HCT116 (cell line): ENCODE measurements at regions not wholly inside any gene's neighbourhood (a gene's known extent, or its start where the extent isn't known, plus 50 kb on each side); places are given as distances from the start of the nearest gene placed in this dataset.
"Not testable (repeated sequence)": the region's sequence is repeated elsewhere in the genome, so short reads cannot be mapped to it uniquely, and the experiment has no call there.

Experiments
- ATAC-seq: fragments of 200-7000 bp; cut with Tn5 transposase; 2 replicates; pipeline ENCODE4 v1.9.1; 2020; ENCODE audit warnings: mild to moderate bottlenecking, moderate library complexity
- BruUV-seq: library from RNA; stranded (reverse); fragments of 400-500 nt; replicated peaks from 2 replicates; lab custom pipeline; 2021; lab: Mats Ljungman, UMichigan
- CTCF ChIA-PET: fragments of 300-600 bp; sonication (Branson Sonifier 250); formaldehyde crosslinking; loops from one replicate; lab custom pipeline; 2021; ENCODE audit warnings: antibody characterized with exemption; lab: Charles Lee
- POLR2A ChIA-PET: fragments of 300-600, 350-600 bp; sonication (Branson Sonifier 250); formaldehyde crosslinking; loops from one replicate; lab custom pipeline; 2021; ENCODE audit warnings: antibody characterized with exemption; lab: Charles Lee
- RAD21 ChIA-PET, 2 experiments: fragments of 300-600 bp; sonication (Branson Sonifier 250); formaldehyde crosslinking; loops; one replicate each; lab custom pipeline; 2023; ENCODE audit warnings: low total read pairs in 2 of 2; ENCODE audit not compliant: uncharacterized antibody in 2 of 2, unreplicated experiment in 2 of 2, low non-redundant PET in 1 of 2; lab: Charles Lee
- DNase-seq: peaks from one replicate; pipeline ENCODE4 v3.0.0-alpha.2; 2010; ENCODE audit warnings: low read depth, low spot score
- H2AFZ ChIP-seq: fragments of 200-600 bp; shearing (Covaris generic), sonication (generic); 2 replicates; pipeline ENCODE4 v1.6.1; 2017; ENCODE audit warnings: low read depth, mixed run types, mixed read lengths, antibody characterized with exemption, low read length; ENCODE audit not compliant: poor library complexity, severe bottlenecking
- H3K27ac ChIP-seq: 2 replicates; pipeline ENCODE4 v1.5.1; 2012; ENCODE audit warnings: low read depth, low read length
- H3K27me3 ChIP-seq: fragments of 200-600 bp; sonication (generic); 2 replicates; pipeline ENCODE4 v1.6.1; 2016; ENCODE audit warnings: mixed run types, low read length, mixed read lengths; ENCODE audit not compliant: insufficient read depth
- H3K36me3 ChIP-seq, 2 experiments: fragments of 200-500 bp in 1 of 2; fragments of 200-600 bp in 1 of 2; sonication (Bioruptor generic) in 1 of 2; sonication (generic) in 1 of 2; 2 replicates each; pipeline versions ENCODE4 v1.5.1 to v1.6.1; 2014 to 2016; ENCODE audit warnings: low read length in 2 of 2, inconsistent platforms in 1 of 2, mixed read lengths in 1 of 2, mixed run types in 1 of 2; ENCODE audit not compliant: insufficient read depth in 2 of 2, control insufficient read depth in 1 of 2
- H3K4me1 ChIP-seq, 2 experiments: fragments of 200-600 bp in 1 of 2; sonication (generic) in 1 of 2; 2 replicates each; pipeline versions ENCODE4 v1.5.1 to v1.6.1; 2012 to 2017; ENCODE audit warnings: low read length in 2 of 2, inconsistent platforms in 1 of 2, mild to moderate bottlenecking in 1 of 2, mixed read lengths in 1 of 2, mixed run types in 1 of 2, moderate library complexity in 1 of 2; ENCODE audit not compliant: insufficient read depth in 2 of 2, control insufficient read depth in 1 of 2
- H3K4me2 ChIP-seq: fragments of 200-600 bp; sonication (generic); 2 replicates; pipeline ENCODE4 v1.6.1; 2017; ENCODE audit warnings: mixed run types, low read length, mixed read lengths
- H3K4me3 ChIP-seq, 2 experiments: fragments of 200-600 bp in 1 of 2; sonication (generic) in 1 of 2; replicated peaks in 1 of 2; 2 replicates each; pipeline ENCODE4 v1.5.1; 2011 to 2016; ENCODE audit warnings: low read length in 2 of 2, control low read depth in 1 of 2, low read depth in 1 of 2, mild to moderate bottlenecking in 1 of 2, mixed read lengths in 1 of 2, mixed run types in 1 of 2
- H3K79me2 ChIP-seq: fragments of 200-600 bp; sonication (generic); 2 replicates; pipeline ENCODE4 v1.6.1; 2017; ENCODE audit warnings: mild to moderate bottlenecking, mixed run types, low read length, moderate library complexity, mixed read lengths; ENCODE audit not compliant: insufficient read depth
- H3K9ac ChIP-seq: fragments of 200-600 bp; sonication (generic); 2 replicates; pipeline ENCODE4 v1.6.1; 2016; ENCODE audit warnings: low read length, mixed read lengths
- H3K9me2 ChIP-seq: fragments of 200-600 bp; sonication (generic), shearing (Covaris generic); 2 replicates; pipeline ENCODE4 v1.6.1; 2017; ENCODE audit warnings: mixed run types, mild to moderate bottlenecking, moderate library complexity; ENCODE audit not compliant: insufficient read depth
- H3K9me3 ChIP-seq, 2 experiments: fragments of 200-500 bp in 1 of 2; fragments of 200-600 bp in 1 of 2; sonication (Bioruptor generic) in 1 of 2; sonication (generic) in 1 of 2; 2 replicates each; pipeline ENCODE4 v1.6.1; 2014 to 2017; ENCODE audit warnings: low read length in 2 of 2, mixed read lengths in 2 of 2, inconsistent platforms in 1 of 2, low read depth in 1 of 2, mild to moderate bottlenecking in 1 of 2, mixed run types in 1 of 2, moderate library complexity in 1 of 2; ENCODE audit not compliant: control insufficient read depth in 1 of 2, insufficient read depth in 1 of 2
- H4K20me1 ChIP-seq: fragments of 200-600 bp; sonication (generic), shearing (Covaris generic); 2 replicates; pipeline ENCODE4 v1.6.1; 2017; ENCODE audit warnings: mixed run types, mild to moderate bottlenecking, moderate library complexity; ENCODE audit not compliant: insufficient read depth
- CBX3 ChIP-seq: IDR thresholded peaks from 2 replicates; pipeline ENCODE4 v1.6.1; 2012; ENCODE audit warnings: low read depth
- CEBPB ChIP-seq: IDR thresholded peaks from 2 replicates; pipeline ENCODE4 v1.6.1; 2012; ENCODE audit warnings: low read depth
- EGR1 ChIP-seq: IDR thresholded peaks from 2 replicates; pipeline ENCODE4 v1.6.1; 2012; ENCODE audit warnings: low read depth
- ELF1 ChIP-seq: IDR thresholded peaks from 2 replicates; pipeline ENCODE4 v1.6.1; 2012; ENCODE audit warnings: low read depth, borderline replicate concordance
- EZH2 ChIP-seq: fragments of 200-600 bp; sonication (generic); IDR thresholded peaks from 2 replicates; pipeline ENCODE4 v1.6.1; 2017; ENCODE audit warnings: antibody characterized with exemption, mixed run types
- EZH2phosphoT487 ChIP-seq: fragments of 200-600 bp; IDR thresholded peaks from 2 replicates; pipeline ENCODE4 v1.6.1; 2018; ENCODE audit warnings: antibody characterized with exemption, borderline replicate concordance
- FOSL1 ChIP-seq: IDR thresholded peaks from 2 replicates; pipeline ENCODE4 v1.6.1; 2012; ENCODE audit warnings: low read depth
- JUND ChIP-seq: IDR thresholded peaks from 2 replicates; pipeline ENCODE4 v1.6.1; 2012
- POLR2A ChIP-seq: IDR thresholded peaks from 2 replicates; pipeline ENCODE4 v1.7.0; 2011; ENCODE audit warnings: borderline replicate concordance; ENCODE audit not compliant: insufficient read depth, insufficient read length; ENCODE audit errors: extremely low read depth
- POLR2AphosphoS5 ChIP-seq: IDR thresholded peaks from 2 replicates; pipeline ENCODE4 v1.6.1; 2011; ENCODE audit warnings: mild to moderate bottlenecking, low read depth, low read length, moderate library complexity
- RAD21 ChIP-seq: IDR thresholded peaks from 2 replicates; pipeline ENCODE4 v1.6.1; 2012; ENCODE audit warnings: low read depth, mild to moderate bottlenecking
- SIN3A ChIP-seq: IDR thresholded peaks from 2 replicates; pipeline ENCODE4 v1.6.1; 2012; ENCODE audit warnings: low read depth
- SP1 ChIP-seq: IDR thresholded peaks from 2 replicates; pipeline ENCODE4 v1.6.1; 2012; ENCODE audit warnings: low read depth
- ZFX ChIP-seq: fragments of 450-650 bp; IDR thresholded peaks from 2 replicates; pipeline ENCODE4 v1.6.1; 2017
- ZNF274 ChIP-seq: fragments of 200-500 bp; sonication (Bioruptor generic); IDR thresholded peaks from 2 replicates; pipeline ENCODE4 v1.6.1; 2014; ENCODE audit warnings: mild to moderate bottlenecking, low read depth, low read length, inconsistent platforms
- intact Hi-C: fragments of 100-400 bp; cut with micrococcal nuclease; formaldehyde crosslinking; loops from 2 replicates; pipeline ENCODE4 v1.10.0; 2022
- TF ChIP-seq, protein P1 (sequence below): IDR thresholded peaks from 2 replicates; pipeline ENCODE4 v1.6.1; 2011; ENCODE audit warnings: mild to moderate bottlenecking, low read length, moderate library complexity; ENCODE audit not compliant: insufficient replicate concordance; ENCODE audit errors: extremely low read depth
- TF ChIP-seq, protein P2 (sequence below): IDR thresholded peaks from 2 replicates; pipeline ENCODE4 v1.6.1; 2012
- TF ChIP-seq, protein P3 (sequence below): IDR thresholded peaks from 2 replicates; pipeline ENCODE4 v1.6.1; 2012

DNA sequence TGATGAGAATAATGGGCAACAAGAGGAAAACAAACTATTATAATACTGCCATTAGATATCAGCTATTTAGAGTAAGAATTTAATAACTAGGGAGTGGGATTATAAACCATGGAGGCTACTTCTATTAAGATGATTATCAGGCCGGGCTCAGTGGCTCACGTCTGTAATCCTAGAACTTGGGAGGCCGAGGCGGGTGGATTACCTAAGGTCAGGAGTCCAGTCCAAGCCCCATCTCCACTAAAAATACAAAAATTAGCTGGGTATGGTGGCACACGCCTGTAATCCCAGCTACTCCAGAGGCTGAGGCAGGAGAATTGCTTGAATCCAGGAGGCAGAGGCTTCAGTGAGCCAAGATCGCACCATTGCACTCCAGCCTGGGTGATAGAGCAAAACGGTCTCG, 355.6 kb downstream of the PPP1R3A start:
- RAD21 ChIA-PET, H3K27me3 ChIP-seq, CTCF ChIA-PET, H3K9me3 ChIP-seq, intact Hi-C loops, BruUV-seq, POLR2A ChIA-PET, H3K79me2 ChIP-seq, ATAC-seq, H3K4me1 ChIP-seq, H3K9me2 ChIP-seq, H3K9ac ChIP-seq, DNase-seq, H4K20me1 ChIP-seq, H3K4me3 ChIP-seq, H3K36me3 ChIP-seq, H3K27ac ChIP-seq, H3K4me2 ChIP-seq, H2AFZ ChIP-seq: not testable (repeated sequence)

DNA sequence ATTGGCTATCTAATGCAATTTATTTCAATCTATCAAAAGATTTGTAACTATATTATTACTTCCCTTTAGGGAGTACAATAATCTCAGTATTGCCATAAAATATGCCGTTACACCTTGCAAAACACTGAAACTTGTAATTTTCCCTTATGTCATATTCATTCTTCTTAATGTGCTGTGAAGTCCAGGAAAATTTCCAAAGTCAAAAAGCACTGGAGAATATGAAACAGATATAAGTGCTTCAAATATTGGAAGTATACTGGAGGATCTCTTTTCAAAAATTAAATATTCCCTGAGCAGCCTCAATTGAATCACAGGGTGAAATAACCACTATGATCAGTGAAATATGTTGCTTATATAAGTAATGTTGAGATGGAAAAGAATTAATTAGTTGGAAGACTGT, 356.0 kb downstream of the PPP1R3A start:
- no TSS peak for BruUV-seq
- H3K9me2 ChIP-seq = 0 out of 2 replicates have a peak, but pooled peaks cover 4% of the 10 kb centered on the region
- no peak overlapping the region for H3K9ac ChIP-seq
- H3K27ac ChIP-seq = no peak overlapping the region
- H4K20me1 ChIP-seq = no peaks in the 10 kb centered on the region
- H3K4me1 ChIP-seq = no peaks in the 10 kb centered on the region
- ChIA-PET CTCF (no interaction called here), POLR2A (no interaction called here), RAD21 (no interaction called here)
- DNase-seq = no peak
- no peak for TF ChIP-seq SP1
- TF ChIP-seq EGR1 = no peak
- TF ChIP-seq, protein P1, sequence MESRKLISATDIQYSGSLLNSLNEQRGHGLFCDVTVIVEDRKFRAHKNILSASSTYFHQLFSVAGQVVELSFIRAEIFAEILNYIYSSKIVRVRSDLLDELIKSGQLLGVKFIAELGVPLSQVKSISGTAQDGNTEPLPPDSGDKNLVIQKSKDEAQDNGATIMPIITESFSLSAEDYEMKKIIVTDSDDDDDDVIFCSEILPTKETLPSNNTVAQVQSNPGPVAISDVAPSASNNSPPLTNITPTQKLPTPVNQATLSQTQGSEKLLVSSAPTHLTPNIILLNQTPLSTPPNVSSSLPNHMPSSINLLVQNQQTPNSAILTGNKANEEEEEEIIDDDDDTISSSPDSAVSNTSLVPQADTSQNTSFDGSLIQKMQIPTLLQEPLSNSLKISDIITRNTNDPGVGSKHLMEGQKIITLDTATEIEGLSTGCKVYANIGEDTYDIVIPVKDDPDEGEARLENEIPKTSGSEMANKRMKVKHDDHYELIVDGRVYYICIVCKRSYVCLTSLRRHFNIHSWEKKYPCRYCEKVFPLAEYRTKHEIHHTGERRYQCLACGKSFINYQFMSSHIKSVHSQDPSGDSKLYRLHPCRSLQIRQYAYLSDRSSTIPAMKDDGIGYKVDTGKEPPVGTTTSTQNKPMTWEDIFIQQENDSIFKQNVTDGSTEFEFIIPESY = no peak
- TF ChIP-seq SIN3A = no peak
- no peak for TF ChIP-seq ZNF274
- no peak for TF ChIP-seq ZFX
- no peak for TF ChIP-seq JUND
- no peak for TF ChIP-seq ELF1
- TF ChIP-seq CEBPB = no peak
- TF ChIP-seq, protein P2, sequence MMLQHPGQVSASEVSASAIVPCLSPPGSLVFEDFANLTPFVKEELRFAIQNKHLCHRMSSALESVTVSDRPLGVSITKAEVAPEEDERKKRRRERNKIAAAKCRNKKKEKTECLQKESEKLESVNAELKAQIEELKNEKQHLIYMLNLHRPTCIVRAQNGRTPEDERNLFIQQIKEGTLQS = no peak
- TF ChIP-seq POLR2A = no peak
- no peak for TF ChIP-seq EZH2
- no peak for TF ChIP-seq RAD21
- TF ChIP-seq CBX3 = no peak
- no peak for TF ChIP-seq POLR2AphosphoS5
- TF ChIP-seq FOSL1 = no peak
- no peak for TF ChIP-seq EZH2phosphoT487
- TF ChIP-seq, protein P3, sequence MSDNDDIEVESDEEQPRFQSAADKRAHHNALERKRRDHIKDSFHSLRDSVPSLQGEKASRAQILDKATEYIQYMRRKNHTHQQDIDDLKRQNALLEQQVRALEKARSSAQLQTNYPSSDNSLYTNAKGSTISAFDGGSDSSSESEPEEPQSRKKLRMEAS = no peak
- ATAC-seq = no peak
- no peaks in the 10 kb centered on the region for H3K27me3 ChIP-seq
- H3K9me3 ChIP-seq = no peaks in the 10 kb centered on the region
- no peaks in the 10 kb centered on the region for H3K36me3 ChIP-seq
- intact Hi-C loops = no loop called here
- H2AFZ ChIP-seq = no peak overlapping the region
- H3K4me2 ChIP-seq = no peak overlapping the region
- no peak overlapping the region for H3K4me3 ChIP-seq
- no peaks in the 10 kb centered on the region for H3K79me2 ChIP-seq
